Endothelial cell (in vitro differentiated cells): ENCODE measurements at regions not wholly inside any gene's neighbourhood (a gene's known extent, or its start where the extent isn't known, plus 50 kb on each side); places are given as distances from the start of the nearest gene placed in this dataset.

Experiments
- DNase-seq: peaks from one replicate; pipeline ENCODE4 v3.0.0; 2021; ENCODE audit warnings: low spot score
- H3K27ac Mint-ChIP-seq: one replicate; pipeline ENCODE4 v1.8.0; 2021; ENCODE audit warnings: mixed read lengths, inconsistent platforms; ENCODE audit not compliant: unreplicated experiment
- H3K27me3 Mint-ChIP-seq: one replicate; pipeline ENCODE4 v1.8.0; 2021; ENCODE audit warnings: mild to moderate bottlenecking, moderate library complexity, mixed read lengths, inconsistent platforms; ENCODE audit not compliant: unreplicated experiment
- H3K36me3 Mint-ChIP-seq: one replicate; pipeline ENCODE4 v1.8.0; 2021; ENCODE audit warnings: mild to moderate bottlenecking, low read depth, mixed read lengths, inconsistent platforms; ENCODE audit not compliant: unreplicated experiment
- H3K4me1 Mint-ChIP-seq: one replicate; pipeline ENCODE4 v1.8.0; 2021; ENCODE audit warnings: mild to moderate bottlenecking, mixed read lengths, inconsistent platforms; ENCODE audit not compliant: unreplicated experiment
- H3K4me3 Mint-ChIP-seq: one replicate; pipeline ENCODE4 v1.8.0; 2021; ENCODE audit warnings: mild to moderate bottlenecking, mixed read lengths, inconsistent platforms; ENCODE audit not compliant: unreplicated experiment
- H3K9me3 Mint-ChIP-seq: one replicate; pipeline ENCODE4 v1.8.0; 2021; ENCODE audit warnings: mixed read lengths, inconsistent platforms; ENCODE audit not compliant: unreplicated experiment
- TF ChIP-seq, protein P1 (sequence below): fragments of 200-600 bp; sonication (generic); IDR thresholded peaks from one replicate; pipeline ENCODE4 v1.5.0; 2021; ENCODE audit warnings: antibody characterized with exemption; ENCODE audit not compliant: unreplicated experiment

DNA sequence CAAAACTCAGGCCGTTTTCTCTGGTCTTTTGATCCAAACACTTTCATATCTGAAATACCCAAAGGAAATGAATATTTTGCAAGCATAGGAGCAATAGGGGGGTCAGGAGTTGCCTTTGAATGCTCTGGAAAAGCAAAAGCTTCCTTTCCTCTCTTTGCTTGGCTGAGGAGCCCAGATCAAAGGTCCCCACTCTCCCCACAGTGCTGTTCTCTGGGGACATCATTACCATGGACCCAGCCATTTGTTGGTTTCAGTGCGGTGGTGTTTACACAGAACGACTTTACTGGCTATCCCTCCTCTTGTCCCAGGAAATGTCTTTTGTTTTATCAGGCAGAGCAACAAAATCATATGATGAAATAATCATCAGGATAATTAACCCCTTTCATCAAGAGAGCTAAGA lies 1089.1 kb downstream of the TBC1D22A start:
- no peaks in the 10 kb centered on the region for H3K4me1 Mint-ChIP-seq
- H3K27me3 Mint-ChIP-seq = no peaks in the 10 kb centered on the region
- peaks cover 4% of the 10 kb centered on the region for H3K36me3 Mint-ChIP-seq
- TF ChIP-seq, protein P1, sequence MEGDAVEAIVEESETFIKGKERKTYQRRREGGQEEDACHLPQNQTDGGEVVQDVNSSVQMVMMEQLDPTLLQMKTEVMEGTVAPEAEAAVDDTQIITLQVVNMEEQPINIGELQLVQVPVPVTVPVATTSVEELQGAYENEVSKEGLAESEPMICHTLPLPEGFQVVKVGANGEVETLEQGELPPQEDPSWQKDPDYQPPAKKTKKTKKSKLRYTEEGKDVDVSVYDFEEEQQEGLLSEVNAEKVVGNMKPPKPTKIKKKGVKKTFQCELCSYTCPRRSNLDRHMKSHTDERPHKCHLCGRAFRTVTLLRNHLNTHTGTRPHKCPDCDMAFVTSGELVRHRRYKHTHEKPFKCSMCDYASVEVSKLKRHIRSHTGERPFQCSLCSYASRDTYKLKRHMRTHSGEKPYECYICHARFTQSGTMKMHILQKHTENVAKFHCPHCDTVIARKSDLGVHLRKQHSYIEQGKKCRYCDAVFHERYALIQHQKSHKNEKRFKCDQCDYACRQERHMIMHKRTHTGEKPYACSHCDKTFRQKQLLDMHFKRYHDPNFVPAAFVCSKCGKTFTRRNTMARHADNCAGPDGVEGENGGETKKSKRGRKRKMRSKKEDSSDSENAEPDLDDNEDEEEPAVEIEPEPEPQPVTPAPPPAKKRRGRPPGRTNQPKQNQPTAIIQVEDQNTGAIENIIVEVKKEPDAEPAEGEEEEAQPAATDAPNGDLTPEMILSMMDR = no peak
- DNase-seq = no peak
- H3K4me3 Mint-ChIP-seq = no peak overlapping the region
- H3K27ac Mint-ChIP-seq = no peak overlapping the region
- H3K9me3 Mint-ChIP-seq = peaks cover 17% of the 10 kb centered on the region

GRCh38 chr22:47850644-47851151 lies 1088.2 kb downstream of the TBC1D22A start:
- TF ChIP-seq, protein P1 = no peak
- DNase-seq = no peak
- peaks cover 17% of the 10 kb centered on the region for H3K9me3 Mint-ChIP-seq
- H3K27ac Mint-ChIP-seq = no peak overlapping the region
- H3K36me3 Mint-ChIP-seq = peaks cover 4% of the 10 kb centered on the region
- no peak overlapping the region for H3K4me3 Mint-ChIP-seq
- no peaks in the 10 kb centered on the region for H3K4me1 Mint-ChIP-seq
- no peaks in the 10 kb centered on the region for H3K27me3 Mint-ChIP-seq

GRCh38 chr22:47849576-47849975 lies 1087.1 kb downstream of the TBC1D22A start:
- Mint-ChIP-seq H3K27ac (no peak overlapping the region), H3K4me3 (no peak overlapping the region), H3K9me3 (peaks cover 22% of the 10 kb centered on the region), H3K27me3 (peaks cover 2% of the 10 kb centered on the region), H3K4me1 (no peaks in the 10 kb centered on the region), H3K36me3 (no peaks in the 10 kb centered on the region)
- DNase-seq = no peak
- TF ChIP-seq, protein P1 = no peak

DNA sequence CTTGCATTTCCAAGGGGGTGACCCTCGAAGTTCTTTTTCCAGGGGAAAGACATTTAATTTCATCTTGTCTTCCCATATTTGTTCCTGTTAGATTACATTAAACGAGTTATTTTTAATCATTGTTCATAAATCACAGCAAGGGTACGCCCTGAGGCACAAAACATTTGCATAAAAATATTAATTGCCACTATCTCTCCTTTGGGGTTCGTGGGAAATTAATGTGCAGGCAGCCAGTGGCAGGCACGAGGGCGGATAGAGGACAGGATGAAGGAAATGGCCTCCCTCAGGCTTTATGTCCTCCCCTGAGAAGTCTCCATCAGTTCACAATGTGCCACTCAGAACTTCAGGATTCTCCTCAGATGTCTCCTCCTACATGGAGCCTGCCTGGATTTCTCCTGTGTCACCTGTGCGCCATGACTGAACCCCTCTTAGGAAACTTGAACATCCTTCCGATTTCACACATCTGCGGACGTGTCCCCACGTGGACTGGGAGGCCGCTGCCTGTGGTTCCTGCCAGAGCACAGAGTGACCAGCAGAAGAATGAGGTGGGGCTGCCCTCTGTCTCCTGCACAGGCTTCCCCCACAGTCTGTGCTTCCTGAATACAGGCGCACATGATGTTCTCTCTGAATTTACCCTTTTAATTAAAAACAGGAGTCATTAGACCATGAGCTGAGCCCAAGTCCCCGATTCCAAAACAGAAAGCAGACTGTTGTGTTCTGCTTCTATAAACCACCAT lies 1085.9 kb downstream of the TBC1D22A start:
- no peaks in the 10 kb centered on the region for H3K36me3 Mint-ChIP-seq
- peaks cover 23% of the 10 kb centered on the region for H3K9me3 Mint-ChIP-seq
- no peak overlapping the region for H3K27ac Mint-ChIP-seq
- no peak for DNase-seq
- TF ChIP-seq, protein P1 = no peak
- peaks cover 3% of the 10 kb centered on the region for H3K27me3 Mint-ChIP-seq
- no peaks in the 10 kb centered on the region for H3K4me1 Mint-ChIP-seq
- no peak overlapping the region for H3K4me3 Mint-ChIP-seq

DNA sequence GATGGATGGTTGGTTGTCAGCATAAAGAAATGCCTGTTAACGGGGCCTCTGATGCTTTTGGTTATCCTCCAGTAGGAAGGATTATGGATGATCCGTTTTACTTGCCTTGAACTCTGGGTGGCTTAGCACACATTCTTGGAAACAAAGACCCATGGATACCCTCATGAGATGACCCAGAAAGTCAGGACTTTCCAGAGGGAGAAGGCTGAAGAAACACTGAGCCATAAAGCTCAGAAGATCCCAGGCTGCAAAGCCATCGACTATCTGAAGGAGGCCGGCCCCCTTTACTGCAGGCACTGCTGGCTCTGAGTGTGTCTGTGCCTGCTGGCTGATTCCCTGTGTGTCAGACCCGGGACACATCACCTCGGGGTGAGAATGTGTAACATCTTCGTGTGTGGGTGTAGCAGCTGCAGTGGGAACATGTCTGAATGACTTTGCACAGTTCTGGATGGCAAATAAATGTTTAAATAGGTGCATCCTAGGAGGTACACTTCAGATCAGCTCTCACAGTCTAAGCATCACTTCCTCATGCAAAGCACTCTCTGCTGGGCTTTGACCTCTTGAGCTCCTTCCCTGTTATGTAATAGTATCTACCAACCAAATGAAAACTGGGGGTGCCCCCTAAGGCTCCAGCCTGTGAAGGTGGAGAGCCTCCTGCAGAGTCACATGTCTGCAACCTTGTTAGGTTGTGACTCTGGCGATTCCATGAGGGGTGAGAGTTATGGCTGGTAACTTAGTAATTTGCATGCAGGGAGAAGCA lies 1084.9 kb downstream of the TBC1D22A start:
- peaks cover 3% of the 10 kb centered on the region for H3K27me3 Mint-ChIP-seq
- peaks cover 23% of the 10 kb centered on the region for H3K9me3 Mint-ChIP-seq
- no peaks in the 10 kb centered on the region for H3K4me1 Mint-ChIP-seq
- TF ChIP-seq, protein P1 = no peak
- no peak overlapping the region for H3K4me3 Mint-ChIP-seq
- peaks cover 4% of the 10 kb centered on the region for H3K36me3 Mint-ChIP-seq
- no peak for DNase-seq
- H3K27ac Mint-ChIP-seq = no peak overlapping the region
